Lung (tissue), 11 donors: ENCODE measurements at regions not wholly inside any gene's neighbourhood (a gene's known extent, or its start where the extent isn't known, plus 50 kb on each side); places are given as distances from the start of the nearest gene placed in this dataset.
A peak's percentile ranks its signal among the peaks of the same experiment; 100 is the strongest.

Experiments used
- ATAC-seq: fragments of 200-7000 bp; cut with Tn5 transposase; one replicate; pipeline ENCODE4 v1.9.1; 2020; ENCODE audit warnings: moderate number of reproducible peaks; ENCODE audit not compliant: insufficient read depth, low FRiP score
- DNase-seq, 3 donors: peaks; one replicate each; pipeline ENCODE4 v3.0.0-alpha.2; 2013 to 2017
- H3K27ac ChIP-seq, 2 donors: one replicate each; pipeline ENCODE4 v1.5.1; 2013; ENCODE audit warnings: mild to moderate bottlenecking in 2 of 2, moderate library complexity in 2 of 2, control low read depth in 1 of 2, inconsistent platforms in 1 of 2, low read depth in 1 of 2, low read length in 1 of 2
- H3K27me3 ChIP-seq, 3 donors: one replicate each; pipeline ENCODE4 v1.5.1; 2013; ENCODE audit warnings: low read length in 2 of 3; ENCODE audit not compliant: control insufficient read depth in 3 of 3, insufficient read depth in 3 of 3
- H3K36me3 ChIP-seq, 4 donors: one replicate each; pipeline ENCODE4 v1.5.1; 2013; ENCODE audit warnings: low read length in 4 of 4, mild to moderate bottlenecking in 1 of 4, moderate library complexity in 1 of 4; ENCODE audit not compliant: control insufficient read depth in 4 of 4, insufficient read depth in 4 of 4
- H3K4me1 ChIP-seq, 5 donors: one replicate each; pipeline ENCODE4 v1.5.1; 2013; ENCODE audit warnings: low read length in 5 of 5, mild to moderate bottlenecking in 2 of 5, moderate library complexity in 1 of 5; ENCODE audit not compliant: control insufficient read depth in 5 of 5, insufficient read depth in 5 of 5
- H3K4me3 ChIP-seq: one replicate; pipeline ENCODE4 v1.5.1; 2013; ENCODE audit warnings: mild to moderate bottlenecking, control low read depth, moderate library complexity
- H3K9ac ChIP-seq, 2 donors: one replicate each; pipeline ENCODE4 v1.5.1; 2013; ENCODE audit warnings: low read length in 2 of 2, control low read depth in 1 of 2; ENCODE audit not compliant: insufficient read depth in 1 of 2
- H3K9me3 ChIP-seq, 4 donors: one replicate each; pipeline ENCODE4 v1.5.1; 2013; ENCODE audit warnings: low read length in 3 of 4, mild to moderate bottlenecking in 1 of 4, moderate library complexity in 1 of 4; ENCODE audit not compliant: control insufficient read depth in 4 of 4, insufficient read depth in 3 of 4
- CTCF ChIP-seq: IDR thresholded peaks from 2 replicates; pipeline ENCODE4 v1.5.1; 2012; ENCODE audit warnings: mild to moderate bottlenecking; ENCODE audit errors: control extremely low read depth, extremely low read depth
- WGBS, 2 donors: extraction: QIAGEN DNeasy Blood & Tissue Kit; methylation state at CpG; one replicate each; pipeline ENCODE4 v1.1.7; 2013; 5-methylcytosine and 5-hydroxymethylcytosine counted together
- donor health status: control.
- donor health status: control.
- donor health status: Bipolar disorder and iron deficiency.
- donor health status: healthy.
- donor health status: DM: yes; HTN: yes; CAD: no.

GRCh38 chr4:95693594-95693993 lies 144.8 kb upstream of the UNC5C start:
- Histone ChIP-seq H3K27me3 (no peaks in the 10 kb centered on the region), H3K9me3 (no peaks in the 10 kb centered on the region), H3K9ac (no peak overlapping the region), H3K36me3 (no peaks in the 10 kb centered on the region), H3K4me1 (no peaks in the 10 kb centered on the region), H3K4me3 (no peak overlapping the region), H3K27ac (no peak overlapping the region)
- no peak for TF ChIP-seq CTCF
- ATAC-seq = no peak
- DNase-seq = no peak
- 47 to 60% methylated on average over 2 of the region's 2 CpGs for WGBS, 2 donors

- 24 to 32% methylated on average over 1 of the region's 1 CpG for WGBS, 2 donors
Measured at GRCh38 chr4:95676190-95676589, 127.4 kb upstream of the UNC5C start.

GRCh38 chr4:95675623-95676022 lies 126.8 kb upstream of the UNC5C start:
- Histone ChIP-seq H3K36me3 (no peaks in the 10 kb centered on the region), H3K9me3 (no peaks in the 10 kb centered on the region), H3K9ac (no peak overlapping the region), H3K4me3 (no peak overlapping the region), H3K4me1 (peaks cover 0 to 7% (median 0%) of the 10 kb centered on the region in 5 donors), H3K27me3 (no peaks in the 10 kb centered on the region), H3K27ac (no peak overlapping the region)
- no peak for DNase-seq
- TF ChIP-seq CTCF = no peak
- no peak for ATAC-seq

More at GRCh38 chr4:95676190-95676589, 127.4 kb upstream of the UNC5C start:
- DNase-seq (no peak), ATAC-seq (no peak)
- H3K9me3 ChIP-seq = no peaks in the 10 kb centered on the region
- peaks cover 0 to 7% (median 0%) of the 10 kb centered on the region in 5 donors for H3K4me1 ChIP-seq
- no peak for TF ChIP-seq CTCF
- no peak overlapping the region for H3K9ac ChIP-seq
- no peaks in the 10 kb centered on the region for H3K36me3 ChIP-seq
- H3K27ac ChIP-seq = no peak overlapping the region
- no peak overlapping the region for H3K4me3 ChIP-seq
- no peaks in the 10 kb centered on the region for H3K27me3 ChIP-seq

- Histone ChIP-seq H3K9me3 (no peaks in the 10 kb centered on the region), H3K27ac (no peak overlapping the region), H3K4me1 (peaks cover 0 to 7% (median 0%) of the 10 kb centered on the region in 5 donors), H3K36me3 (no peaks in the 10 kb centered on the region), H3K9ac (no peak overlapping the region), H3K4me3 (no peak overlapping the region), H3K27me3 (no peaks in the 10 kb centered on the region)
- ATAC-seq (no peak), DNase-seq (peak in 2 of 3 donors; percentile 40 to 73)
- 45 to 68% methylated on average over 2 of the region's 2 CpGs for WGBS, 2 donors
- TF ChIP-seq CTCF = no peak
Measured at GRCh38 chr4:95674521-95674981, 125.8 kb upstream of the UNC5C start.
